GM18505 (cell line): ENCODE measurements at regions not wholly inside any gene's neighbourhood (a gene's known extent, or its start where the extent isn't known, plus 50 kb on each side); places are given as distances from the start of the nearest gene placed in this dataset.
"Not testable (repeated sequence)": the region's sequence is repeated elsewhere in the genome, so short reads cannot be mapped to it uniquely, and the experiment has no call there.

ENCODE experiments used
- ATAC-seq: cut with Tn5 transposase; IDR thresholded peaks from one replicate; pipeline ENCODE4 v1.9.1; 2021; ENCODE audit not compliant: unreplicated experiment
- POLR2A ChIP-seq: IDR thresholded peaks from 4 replicates; pipeline ENCODE4 v1.6.1; 2011; ENCODE audit warnings: borderline replicate concordance; ENCODE audit not compliant: insufficient read depth, insufficient read length; ENCODE audit errors: extremely low read depth

DNA sequence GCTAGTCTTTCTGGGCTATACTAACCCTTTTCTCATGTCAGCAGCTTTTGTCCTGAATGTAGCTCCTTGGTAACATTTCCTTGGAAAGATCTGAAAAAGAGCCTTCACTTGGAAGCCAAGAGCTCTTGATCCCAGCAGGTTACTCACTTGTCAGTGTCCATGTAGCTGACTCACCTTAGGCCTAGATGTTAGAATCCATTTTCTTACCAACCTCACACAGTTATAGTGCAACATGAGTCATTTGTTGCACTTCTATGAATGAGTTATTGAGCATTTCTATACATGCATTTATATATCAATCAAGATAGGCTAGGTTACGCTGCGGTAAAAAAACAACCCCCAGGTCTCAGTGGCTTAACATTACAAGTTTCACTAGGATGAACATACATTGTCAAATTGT, 106.8 kb upstream of the SLC7A14 start:
- no peak for ATAC-seq
- no peak for TF ChIP-seq POLR2A

DNA sequence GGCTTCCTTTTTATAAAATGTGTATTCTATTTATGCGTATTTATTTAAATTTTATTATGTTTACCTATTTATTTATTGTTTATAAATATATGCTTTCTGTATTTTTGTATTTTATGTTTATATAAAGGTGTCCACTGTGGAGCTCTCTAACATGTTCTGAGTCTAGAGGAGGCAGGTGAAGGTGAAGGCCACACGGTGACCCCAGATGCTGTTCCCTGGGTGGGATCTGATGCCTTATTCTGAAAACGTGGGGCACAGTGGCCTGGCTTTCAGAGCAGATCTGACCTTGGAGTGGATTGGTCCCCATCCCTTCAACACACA, 104.7 kb upstream of the SLC7A14 start:
- no peak for ATAC-seq
- no peak for TF ChIP-seq POLR2A

DNA sequence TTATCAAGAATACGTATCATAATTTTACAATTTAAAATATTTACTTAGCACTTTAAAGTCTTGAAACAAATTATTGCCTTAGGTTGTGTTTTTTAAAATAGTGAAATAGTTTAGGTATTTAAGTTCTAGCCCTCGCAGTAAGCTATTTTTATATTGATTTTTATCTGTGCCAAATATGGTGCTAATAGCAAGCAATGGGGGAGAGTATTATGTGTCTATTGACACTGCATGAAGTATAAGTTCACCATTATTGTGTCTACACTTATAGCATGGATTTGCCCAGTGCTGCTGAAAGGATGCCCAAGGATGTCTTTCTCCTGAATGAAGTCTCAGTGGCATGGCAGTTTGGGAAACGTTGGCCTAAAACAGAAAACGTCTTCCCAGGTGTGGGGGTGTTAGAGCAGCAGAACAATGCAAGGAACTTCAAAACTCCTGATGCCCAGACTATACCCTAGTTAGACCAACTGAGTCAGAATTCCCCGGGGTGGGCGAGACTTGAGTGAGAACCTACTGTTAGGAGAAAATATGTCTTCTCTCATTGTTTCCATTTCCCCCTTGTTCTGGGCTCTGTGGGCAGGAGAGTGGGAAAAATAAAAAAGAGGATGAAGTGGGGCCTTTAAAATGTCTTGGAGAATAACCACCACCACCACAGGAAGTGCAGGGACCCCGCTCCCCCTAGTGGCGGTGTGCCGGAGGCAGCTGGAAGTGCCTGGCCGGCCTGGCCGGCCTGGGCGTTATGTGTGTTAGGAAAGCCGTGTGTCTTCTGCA, 104.2 kb upstream of the SLC7A14 start:
- peak; percentile 62 for ATAC-seq
- no peak for TF ChIP-seq POLR2A

DNA sequence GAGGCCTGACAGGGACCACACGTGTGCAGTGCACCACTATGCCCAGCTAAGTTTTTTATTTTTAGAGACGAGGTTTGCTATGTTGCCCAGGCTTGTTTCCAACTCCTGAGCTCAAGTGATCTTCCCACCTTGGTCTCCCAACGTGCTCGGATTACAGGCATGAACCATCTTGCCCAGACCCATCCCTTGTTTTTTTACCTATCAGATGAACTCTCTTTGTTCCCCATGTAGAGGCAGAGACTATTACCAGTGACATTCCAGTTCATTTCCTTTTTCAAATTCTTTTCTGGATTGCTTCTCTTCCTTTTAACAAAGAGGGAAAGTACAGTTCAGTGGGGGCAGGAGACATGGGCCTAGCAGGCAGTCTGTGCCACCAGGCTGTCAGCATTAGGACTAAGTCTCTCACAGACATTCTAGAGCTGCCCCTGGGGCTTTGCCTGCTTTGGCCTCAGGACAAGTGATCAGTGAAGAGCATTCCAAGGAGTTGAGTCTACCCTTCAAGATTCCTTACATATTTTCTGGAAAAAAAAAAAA, 103.5 kb upstream of the SLC7A14 start:
- no peak for ATAC-seq
- no peak for TF ChIP-seq POLR2A

DNA sequence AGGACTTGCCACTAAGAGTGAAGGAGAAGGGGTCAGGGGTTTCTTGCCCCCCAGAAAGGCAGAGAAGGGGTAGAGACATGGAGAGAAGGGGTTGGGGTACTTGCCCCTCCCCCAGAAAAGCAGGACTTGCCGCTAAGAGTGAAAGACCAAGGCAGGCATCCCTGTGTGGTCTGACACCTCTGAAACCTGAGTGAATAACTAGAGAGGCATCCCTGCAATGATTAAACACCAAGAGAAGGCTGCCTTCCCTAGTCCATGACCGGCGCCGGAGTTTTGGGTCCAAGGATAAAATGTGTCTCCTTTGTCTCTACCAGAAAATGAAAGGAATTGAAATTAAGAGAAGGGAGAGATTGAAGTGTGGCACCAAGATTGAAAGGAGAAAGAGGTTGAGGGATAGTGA, 102.3 kb upstream of the SLC7A14 start:
- ATAC-seq, result not testable (repeated sequence)

DNA sequence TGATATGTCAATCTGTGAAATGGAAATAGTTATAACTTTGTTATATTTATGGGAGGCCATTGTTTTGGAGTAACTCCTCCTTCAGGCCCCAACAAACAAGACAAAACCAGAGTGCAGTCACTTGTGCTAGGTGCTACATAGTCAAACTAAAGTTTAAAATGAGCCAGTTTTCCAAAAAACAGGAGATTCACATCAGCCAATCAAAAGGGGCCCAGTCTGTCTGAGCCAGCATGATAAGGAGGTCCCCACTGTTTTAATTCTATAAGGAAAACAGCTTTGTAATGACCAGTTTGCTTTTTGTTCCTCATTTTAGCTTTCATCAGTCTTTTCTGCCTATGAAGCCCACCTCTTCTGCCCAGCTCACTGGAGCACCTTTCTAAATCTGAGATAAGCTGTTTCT, 94.7 kb upstream of the SLC7A14 start:
- TF ChIP-seq POLR2A, result no peak
- ATAC-seq, result no peak

DNA sequence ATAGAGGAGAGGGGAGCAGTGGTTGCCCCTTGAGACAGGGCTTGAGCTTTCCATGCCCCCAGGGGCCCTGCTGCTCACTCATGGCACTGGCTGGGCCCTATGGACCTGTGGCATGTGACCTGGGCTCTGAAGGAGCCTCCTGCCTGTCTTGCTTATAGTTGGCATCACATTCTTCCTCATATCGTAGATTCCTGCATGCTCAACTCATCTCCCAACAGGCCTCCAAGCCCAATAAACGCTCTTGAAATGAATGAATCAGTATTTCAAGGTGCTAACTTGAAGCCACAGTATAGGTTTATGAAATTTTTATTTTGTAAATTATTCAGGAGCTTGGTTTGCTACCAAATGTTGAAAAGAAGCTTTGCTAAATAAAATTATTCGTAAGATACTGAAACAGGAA, 93.3 kb upstream of the SLC7A14 start:
- ATAC-seq, result no peak
- TF ChIP-seq POLR2A, result no peak

DNA sequence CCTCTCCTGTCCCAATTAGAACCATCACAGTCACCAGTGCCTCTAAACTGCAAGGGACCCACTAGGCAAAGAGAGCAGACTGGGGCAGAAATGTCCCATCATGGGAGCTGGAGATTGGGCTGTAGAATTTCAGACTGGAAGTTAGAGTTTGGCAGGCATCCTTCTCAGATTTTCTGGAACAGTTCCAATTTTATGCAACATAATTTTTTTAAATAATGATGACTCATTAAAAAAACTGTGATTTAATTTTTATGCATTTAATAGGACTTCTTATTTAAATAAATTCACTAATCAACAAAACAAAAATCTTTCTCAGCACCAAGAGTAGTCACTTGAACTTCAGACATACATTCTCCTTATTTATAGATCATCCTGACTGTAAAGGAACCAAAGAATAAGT, 84.6 kb upstream of the SLC7A14 start:
- ATAC-seq, result no peak
- no peak for TF ChIP-seq POLR2A

DNA sequence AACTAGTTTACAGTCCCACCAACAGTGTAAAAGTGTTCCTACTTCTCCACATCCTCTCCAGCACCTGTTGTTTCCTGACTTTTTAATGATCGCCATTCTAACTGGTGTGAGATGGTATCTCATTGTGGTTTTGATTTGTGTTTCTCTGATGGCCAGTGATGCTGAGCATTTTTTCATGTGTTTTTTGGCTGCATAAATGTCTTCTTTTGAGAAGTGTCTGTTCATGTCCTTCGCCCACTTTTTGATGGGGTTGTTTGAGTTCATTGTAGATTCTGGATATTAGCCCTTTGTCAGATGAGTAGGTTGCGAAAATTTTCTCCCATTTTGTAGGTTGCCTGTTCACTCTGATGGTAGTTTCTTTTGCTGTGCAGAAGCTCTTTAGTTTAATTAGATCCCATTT, 77.1 kb upstream of the SLC7A14 start:
- not testable (repeated sequence) for ATAC-seq

DNA sequence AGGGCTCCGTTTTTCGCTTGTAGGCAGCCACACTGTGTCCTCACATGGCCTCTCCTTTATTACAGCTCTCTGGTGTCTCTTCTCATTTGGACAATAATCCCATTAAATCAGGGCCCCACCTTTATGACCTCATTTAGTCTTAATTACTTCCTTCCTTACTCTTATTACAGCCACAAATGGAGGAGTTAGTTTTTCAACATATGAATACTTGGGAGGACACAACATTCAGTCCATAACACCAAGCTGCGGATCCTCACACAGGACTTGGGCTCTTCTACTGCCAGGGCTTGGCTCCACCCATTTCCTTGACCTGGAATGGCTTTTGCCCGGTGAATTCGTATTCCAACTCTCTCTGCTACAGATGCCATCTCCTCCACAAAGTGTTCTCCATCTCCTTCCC, 74.3 kb upstream of the SLC7A14 start:
- TF ChIP-seq POLR2A, result no peak
- no peak for ATAC-seq

DNA sequence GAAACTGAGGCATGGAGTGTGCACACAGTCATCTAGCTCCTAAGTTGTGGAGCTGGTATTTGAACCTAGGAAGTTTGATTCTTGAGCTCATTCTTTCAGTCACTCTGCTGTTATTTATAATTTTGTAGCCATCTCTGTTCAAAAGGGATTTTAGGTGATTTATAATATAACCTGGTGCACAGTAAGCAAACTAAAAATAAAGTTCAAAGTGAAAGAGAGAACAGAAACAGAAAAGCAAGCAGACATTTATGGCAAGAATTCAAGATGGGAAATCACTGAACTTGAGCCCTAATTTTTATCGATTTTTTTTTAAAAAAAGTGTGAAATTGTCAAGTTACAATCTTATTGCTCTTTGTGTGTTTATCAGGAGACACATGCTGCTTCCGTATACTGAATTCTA, 71.4 kb upstream of the SLC7A14 start:
- no peak for TF ChIP-seq POLR2A
- ATAC-seq, result no peak

DNA sequence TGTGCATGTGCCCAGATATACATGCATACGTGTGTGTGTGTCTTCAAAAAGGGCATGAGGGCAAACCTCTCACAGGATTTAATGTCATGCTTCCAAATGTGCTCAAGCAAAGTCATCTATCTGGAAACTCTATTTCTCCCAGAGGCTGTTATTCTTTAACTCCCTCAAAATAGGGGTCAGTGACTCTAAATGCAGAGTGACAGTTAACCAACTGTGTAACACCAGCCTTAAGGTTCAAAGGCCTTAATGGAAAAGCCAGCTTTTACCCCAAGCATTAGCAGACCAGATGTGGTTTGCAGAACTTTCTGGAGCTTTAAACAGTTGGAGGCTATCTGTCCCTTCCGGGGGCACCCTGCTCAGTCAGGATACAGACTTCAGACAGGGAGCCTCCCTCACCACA, 70.4 kb upstream of the SLC7A14 start:
- TF ChIP-seq POLR2A, result no peak
- ATAC-seq, result no peak

DNA sequence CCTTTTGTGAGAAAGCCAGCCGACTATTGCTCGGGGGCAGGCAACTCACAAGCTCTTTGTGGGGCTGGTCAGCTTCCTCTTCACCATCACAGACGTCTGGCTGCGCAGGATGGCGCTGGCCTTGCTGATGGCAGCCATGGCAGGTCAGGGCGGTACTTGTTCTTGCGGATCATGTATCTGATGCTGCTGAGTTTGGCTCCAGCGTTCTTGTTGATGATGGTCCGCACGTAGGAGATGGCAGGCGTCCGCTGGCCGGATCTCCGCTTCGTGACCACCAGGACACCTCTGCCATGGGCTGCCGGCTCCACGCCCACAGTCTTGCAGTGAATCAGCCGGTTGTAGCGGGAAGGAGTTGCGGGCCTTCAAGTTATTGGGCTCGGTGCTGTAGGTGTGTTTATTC, 67.9 kb upstream of the SLC7A14 start:
- ATAC-seq, result no peak
- no peak for TF ChIP-seq POLR2A

DNA sequence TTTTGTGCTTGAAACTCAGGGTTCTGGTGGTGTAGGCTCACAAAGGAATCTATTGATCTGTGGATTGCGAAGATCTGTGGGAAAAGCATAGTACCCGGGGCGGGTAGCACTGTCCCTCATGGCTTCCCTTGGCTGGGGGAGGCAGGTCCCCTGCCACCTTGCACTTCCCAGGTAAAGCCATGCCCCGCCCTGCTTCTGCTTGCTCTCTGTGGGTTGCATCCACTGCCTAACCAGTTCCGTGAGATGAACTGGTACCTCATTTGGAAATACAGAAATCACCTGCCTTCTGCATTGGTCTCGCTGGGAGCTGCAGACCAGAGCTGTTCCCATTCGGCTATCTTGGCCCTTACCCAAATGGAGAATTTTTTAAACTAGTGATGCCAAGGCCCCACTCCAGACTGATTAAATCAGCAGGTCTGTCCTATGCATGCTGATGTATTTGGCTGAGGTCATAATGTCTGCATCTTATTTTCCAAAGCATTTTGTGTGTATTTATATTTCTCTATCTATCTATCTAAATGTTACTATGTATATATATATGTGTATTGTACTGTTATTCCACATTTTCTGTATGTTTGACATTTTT, 65.5 kb upstream of the SLC7A14 start:
- TF ChIP-seq POLR2A, result no peak

DNA sequence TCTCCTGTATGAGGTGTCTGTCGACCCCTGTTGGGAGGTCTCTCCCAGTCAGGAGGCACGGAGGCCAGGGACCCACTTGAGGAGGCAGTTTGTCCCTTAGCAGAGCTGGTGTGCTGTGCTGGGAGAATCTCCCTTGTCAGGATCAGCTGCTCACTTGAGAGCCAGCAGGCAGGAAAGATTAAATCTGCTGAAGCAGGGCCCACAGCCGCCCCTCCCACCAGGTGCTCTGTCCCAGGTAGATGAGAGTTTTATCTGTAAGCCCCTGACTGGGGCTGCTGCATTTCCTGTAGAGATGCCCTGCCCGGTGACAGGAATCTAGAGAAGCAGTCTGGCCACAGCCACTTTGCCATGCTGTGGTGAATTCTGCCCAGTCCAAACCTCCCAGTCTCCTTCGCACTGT, 64.7 kb upstream of the SLC7A14 start:
- not testable (repeated sequence) for ATAC-seq

More for the DNA sequence above, 65.5 kb upstream of the SLC7A14 start:
- no peak for ATAC-seq
